GM12891 (cell line): ENCODE measurements at regions not wholly inside any gene's neighbourhood (a gene's known extent, or its start where the extent isn't known, plus 50 kb on each side); places are given as distances from the start of the nearest gene placed in this dataset.

ENCODE experiments used
- DNase-seq: peaks from one replicate; pipeline ENCODE4 v3.0.0; 2011; ENCODE audit warnings: low spot score; ENCODE audit not compliant: insufficient read length
- FAIRE-seq: peaks from 2 replicates; lab custom pipeline; 2011; peaks lifted over from hg19 to GRCh38; lab: Jason Lieb, UNC
- PAX5 ChIP-seq: IDR thresholded peaks from 2 replicates; pipeline ENCODE4 v1.6.1; 2011; ENCODE audit warnings: low read length, moderate library complexity, mild to moderate bottlenecking; ENCODE audit not compliant: insufficient read depth, severe bottlenecking
- POLR2A ChIP-seq: IDR thresholded peaks from 2 replicates; pipeline ENCODE4 v1.6.1; 2011; ENCODE audit warnings: low read depth, low read length, control low read depth
- POLR2AphosphoS5 ChIP-seq: IDR thresholded peaks from 2 replicates; pipeline ENCODE4 v1.6.1; 2011; ENCODE audit warnings: low read depth, low read length, control low read depth
- POU2F2 ChIP-seq: IDR thresholded peaks from 2 replicates; pipeline ENCODE4 v1.6.1; 2011; ENCODE audit warnings: low read depth, mild to moderate bottlenecking, control low read depth, low read length, moderate library complexity
- SPI1 ChIP-seq: IDR thresholded peaks from 2 replicates; pipeline ENCODE4 v1.6.1; 2011; ENCODE audit warnings: low read depth, low read length, control low read depth
- TAF1 ChIP-seq: IDR thresholded peaks from 2 replicates; pipeline ENCODE4 v1.6.1; 2011; ENCODE audit warnings: low read depth, low read length, control low read depth

- TF ChIP-seq POLR2AphosphoS5, result no peak
- TF ChIP-seq TAF1, result no peak
- no peak for TF ChIP-seq SPI1
- no peak for TF ChIP-seq POLR2A
- TF ChIP-seq PAX5, result no peak
- TF ChIP-seq POU2F2, result no peak
- FAIRE-seq (no peak), DNase-seq (no peak)
Measured at GRCh38 chr4:134024251-134024650, 177.3 kb downstream of the PABPC4L start.

- DNase-seq (no peak), FAIRE-seq (no peak)
- no peak for TF ChIP-seq SPI1
- TF ChIP-seq POU2F2, result no peak
- no peak for TF ChIP-seq TAF1
Measured at GRCh38 chr4:134019657-134020056, 181.9 kb downstream of the PABPC4L start.

- TF ChIP-seq POU2F2, result no peak
- DNase-seq (no peak), FAIRE-seq (no peak)
Measured at GRCh38 chr4:134018846-134019245, 182.7 kb downstream of the PABPC4L start.

GRCh38 chr4:134001057-134001456 lies 200.5 kb downstream of the PABPC4L start:
- DNase-seq (no peak), FAIRE-seq (no peak)
- TF ChIP-seq SPI1, result no peak
- TF ChIP-seq POLR2AphosphoS5, result no peak
- no peak for TF ChIP-seq POU2F2
- no peak for TF ChIP-seq PAX5
- TF ChIP-seq POLR2A, result no peak
- no peak for TF ChIP-seq TAF1

GRCh38 chr4:133997436-133997835 lies 204.2 kb downstream of the PABPC4L start:
- no peak for FAIRE-seq
- no peak for DNase-seq

GRCh38 chr4:133996431-133997121 lies 205.0 kb downstream of the PABPC4L start:
- FAIRE-seq, result no peak
- DNase-seq, result no peak
- TF ChIP-seq POLR2AphosphoS5, result no peak

More at GRCh38 chr4:133997436-133997835, 204.2 kb downstream of the PABPC4L start:
- TF ChIP-seq PAX5, result no peak
- no peak for TF ChIP-seq TAF1
- no peak for TF ChIP-seq POLR2AphosphoS5
- TF ChIP-seq POLR2A, result no peak
- TF ChIP-seq SPI1, result no peak
- no peak for TF ChIP-seq POU2F2

GRCh38 chr4:133995243-133995960 lies 206.2 kb downstream of the PABPC4L start:
- no peak for DNase-seq
- FAIRE-seq, result no peak
- no peak for TF ChIP-seq PAX5
- TF ChIP-seq POU2F2, result no peak
- no peak for TF ChIP-seq SPI1
- no peak for TF ChIP-seq TAF1
- no peak for TF ChIP-seq POLR2AphosphoS5

- no peak for FAIRE-seq
- no peak for DNase-seq
- TF ChIP-seq PAX5, result no peak
- no peak for TF ChIP-seq POLR2AphosphoS5
- no peak for TF ChIP-seq POU2F2
- no peak for TF ChIP-seq TAF1
- no peak for TF ChIP-seq POLR2A
- no peak for TF ChIP-seq SPI1
Measured at GRCh38 chr4:133982533-133983224, 218.9 kb downstream of the PABPC4L start.

GRCh38 chr4:133981327-133981726 lies 220.3 kb downstream of the PABPC4L start:
- TF ChIP-seq POU2F2, result no peak
- no peak for TF ChIP-seq PAX5
- no peak for TF ChIP-seq SPI1
- TF ChIP-seq POLR2A, result no peak
- TF ChIP-seq POLR2AphosphoS5, result no peak

GRCh38 chr4:133972586-133972985 lies 229.0 kb downstream of the PABPC4L start:
- DNase-seq, result no peak

More at GRCh38 chr4:133981327-133981726, 220.3 kb downstream of the PABPC4L start:
- no peak for FAIRE-seq
- no peak for DNase-seq

More at GRCh38 chr4:133972586-133972985, 229.0 kb downstream of the PABPC4L start:
- FAIRE-seq, result no peak
- TF ChIP-seq PAX5 (no peak), POU2F2 (no peak), POLR2AphosphoS5 (no peak)
